HG03025 (cell line): ENCODE measurements at regions not wholly inside any gene's neighbourhood (a gene's known extent, or its start where the extent isn't known, plus 50 kb on each side); places are given as distances from the start of the nearest gene placed in this dataset.
"Not testable (repeated sequence)": the region's sequence is repeated elsewhere in the genome, so short reads cannot be mapped to it uniquely, and the experiment has no call there.

Experiments used
- ATAC-seq: cut with Tn5 transposase; IDR thresholded peaks from one replicate; pipeline ENCODE4 v1.9.1; 2021; ENCODE audit warnings: mild to moderate bottlenecking, moderate library complexity; ENCODE audit not compliant: unreplicated experiment, low FRiP score

DNA sequence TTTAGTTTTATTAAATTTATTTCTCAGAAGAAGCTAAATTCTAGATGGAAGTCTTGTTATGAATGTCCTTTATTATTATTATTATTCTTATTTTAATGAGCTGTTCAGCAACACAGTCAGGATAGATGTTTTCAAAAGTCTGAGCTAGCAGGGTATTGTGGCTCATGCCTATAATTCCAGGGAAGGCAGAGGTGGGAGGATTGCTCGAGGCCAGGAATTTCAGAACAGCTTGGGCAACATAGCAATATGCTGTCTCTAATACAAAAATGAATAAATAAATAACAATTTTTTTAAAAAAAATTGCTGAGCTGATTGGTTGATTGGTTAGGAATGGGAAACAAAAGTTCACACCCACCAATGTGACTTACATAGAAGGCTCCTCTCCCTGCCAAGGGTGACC is 274.1 kb upstream of the CYRIA start:
- no peak for ATAC-seq

DNA sequence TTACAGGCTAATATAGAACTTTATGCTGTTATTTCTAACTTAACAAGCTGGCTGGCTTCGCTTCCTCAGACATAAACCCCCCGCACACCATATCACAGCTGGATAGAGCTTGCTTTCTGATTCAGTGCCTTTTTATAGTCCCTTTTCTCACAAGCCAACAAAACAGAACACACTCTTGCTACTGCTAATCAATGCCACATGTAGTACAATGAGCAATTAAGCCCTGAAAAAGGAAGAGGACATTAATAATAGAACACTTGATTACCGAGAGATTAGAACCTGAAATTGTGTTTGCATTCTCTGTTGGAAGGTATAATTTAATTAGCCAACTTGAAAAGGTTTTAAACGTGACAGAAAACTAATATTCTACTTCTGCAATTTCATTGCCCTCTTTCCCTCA is 267.7 kb upstream of the CYRIA start:
- no peak for ATAC-seq

DNA sequence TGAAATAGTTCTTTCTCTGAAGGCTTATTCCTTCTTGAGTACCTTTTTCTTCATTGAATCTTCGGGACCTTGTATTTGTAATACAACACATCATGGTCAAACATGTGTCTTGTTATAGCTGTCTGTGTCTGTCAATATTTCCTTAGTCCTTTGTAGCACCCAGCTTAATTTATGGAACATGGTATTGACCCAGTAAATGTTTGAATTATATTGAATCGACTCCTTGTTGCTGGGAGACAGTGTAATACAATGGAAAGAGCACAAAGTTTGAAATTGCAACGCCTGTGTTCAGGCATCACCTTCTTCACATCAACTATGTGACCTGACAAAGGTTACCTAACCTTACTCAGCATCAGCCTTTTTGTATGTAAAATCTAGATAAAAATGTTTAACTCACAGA is 267.2 kb upstream of the CYRIA start:
- no peak for ATAC-seq

DNA sequence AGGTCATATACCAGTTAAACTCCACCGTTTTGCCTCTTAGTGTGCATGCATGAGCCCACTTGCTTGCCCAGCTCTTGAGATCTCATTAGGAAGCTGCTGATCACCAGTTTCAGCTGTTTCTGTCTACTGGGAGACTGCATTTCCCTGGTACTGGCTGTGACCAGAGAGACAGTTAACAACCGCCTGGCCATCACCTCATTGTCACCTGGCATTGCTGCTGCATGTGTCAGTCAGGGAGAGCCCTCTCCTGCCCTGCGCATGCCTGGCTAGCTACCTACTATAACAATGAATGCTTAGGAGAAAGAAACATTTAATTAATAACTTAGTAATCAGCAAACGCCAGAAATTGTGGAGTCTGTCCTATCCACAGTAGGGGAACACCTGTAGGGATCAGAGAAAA is 265.8 kb upstream of the CYRIA start:
- no peak for ATAC-seq

DNA sequence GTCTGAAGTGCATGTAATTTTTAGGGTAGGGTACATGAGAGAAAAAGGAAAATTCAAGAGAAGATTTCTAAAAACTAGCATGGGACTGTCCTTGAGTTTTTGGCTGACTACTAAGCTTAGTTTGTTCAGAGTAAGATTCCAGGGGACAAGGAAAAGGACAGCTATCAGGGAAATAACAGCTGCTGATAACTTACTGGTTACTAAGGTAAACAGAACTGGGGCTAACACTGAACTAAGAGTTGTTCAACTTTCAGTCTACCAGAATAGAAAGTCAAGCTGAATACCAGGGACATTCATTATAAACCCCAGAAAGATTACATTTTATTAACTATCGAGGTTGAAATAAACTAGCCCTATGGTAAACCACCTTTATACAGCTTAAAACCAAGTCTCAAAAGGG is 261.8 kb upstream of the CYRIA start:
- ATAC-seq: no peak

DNA sequence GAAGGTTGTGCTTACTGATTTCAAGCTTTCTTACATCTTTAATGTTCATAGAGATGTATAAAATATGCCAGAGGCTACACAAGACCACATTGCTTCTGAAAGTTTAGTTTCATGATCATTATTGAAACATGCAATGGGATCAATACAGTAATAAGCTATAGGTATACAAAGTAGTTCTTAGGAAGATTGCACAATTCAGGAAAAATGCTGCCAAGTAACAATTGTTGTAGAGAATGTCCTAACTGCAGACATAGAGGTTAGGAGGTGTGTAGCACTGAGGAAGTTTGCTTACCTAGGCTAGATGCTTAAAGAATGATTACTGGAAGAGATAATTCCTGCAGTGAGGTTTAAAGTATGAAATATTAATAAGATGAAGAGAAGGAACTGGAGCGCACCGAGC is 259.5 kb upstream of the CYRIA start:
- ATAC-seq: no peak

DNA sequence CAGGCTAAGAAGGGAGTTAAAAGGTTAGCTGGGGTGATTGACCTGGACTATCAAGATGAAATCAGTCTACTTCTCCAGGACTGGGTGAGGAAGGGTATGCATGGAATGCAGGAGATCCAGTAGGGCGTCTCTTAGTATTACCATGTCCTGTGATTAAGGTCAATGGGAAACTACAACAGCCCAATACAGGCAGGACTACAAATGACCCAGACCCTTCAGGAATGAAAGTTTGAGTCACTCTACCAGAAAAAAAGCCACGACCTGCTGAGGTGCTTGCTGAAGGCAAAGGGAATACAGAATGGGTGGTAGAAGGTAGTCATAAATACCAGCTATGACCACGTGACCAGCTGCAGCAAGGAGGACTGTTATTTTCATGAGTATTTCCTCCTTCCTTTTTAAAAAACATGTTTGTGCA is 249.7 kb upstream of the CYRIA start:
- ATAC-seq: not testable (repeated sequence)

DNA sequence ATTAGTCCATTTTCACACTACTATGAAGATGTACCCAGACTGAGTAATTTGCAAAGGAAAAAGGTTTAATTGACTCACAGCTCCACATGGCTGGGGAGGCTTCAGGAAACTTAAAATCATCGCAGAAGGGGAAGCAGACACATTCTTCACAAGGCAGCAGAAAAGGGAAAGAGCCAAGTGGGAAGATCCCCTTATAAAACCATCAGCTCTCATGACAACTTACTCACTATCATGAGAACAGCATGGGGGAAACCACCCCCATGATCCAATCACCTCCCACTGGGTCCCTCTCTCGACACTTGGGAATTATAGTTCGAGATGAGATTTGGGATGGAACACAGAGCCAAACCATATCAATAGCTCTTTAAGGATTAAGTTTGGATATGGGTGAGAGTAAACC is 246.1 kb upstream of the CYRIA start:
- no peak for ATAC-seq

DNA sequence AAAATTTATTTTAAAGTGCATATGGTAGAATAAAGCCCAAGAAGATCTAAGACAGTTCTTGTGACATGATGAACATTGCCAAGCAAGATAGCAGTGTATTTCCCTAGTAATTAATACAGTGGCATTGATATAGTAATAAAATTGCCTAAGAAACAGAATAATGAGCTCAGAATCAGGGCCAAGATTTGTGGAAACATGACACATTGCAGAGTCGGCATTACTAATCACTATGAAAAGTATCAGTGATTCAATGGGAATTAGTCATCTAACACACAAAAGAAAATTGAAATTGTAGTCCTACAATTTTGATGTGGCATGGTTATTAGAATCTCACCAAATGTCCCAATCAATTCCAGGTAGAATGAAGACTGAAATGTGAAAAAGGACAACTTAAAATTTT is 243.0 kb upstream of the CYRIA start:
- ATAC-seq: no peak

DNA sequence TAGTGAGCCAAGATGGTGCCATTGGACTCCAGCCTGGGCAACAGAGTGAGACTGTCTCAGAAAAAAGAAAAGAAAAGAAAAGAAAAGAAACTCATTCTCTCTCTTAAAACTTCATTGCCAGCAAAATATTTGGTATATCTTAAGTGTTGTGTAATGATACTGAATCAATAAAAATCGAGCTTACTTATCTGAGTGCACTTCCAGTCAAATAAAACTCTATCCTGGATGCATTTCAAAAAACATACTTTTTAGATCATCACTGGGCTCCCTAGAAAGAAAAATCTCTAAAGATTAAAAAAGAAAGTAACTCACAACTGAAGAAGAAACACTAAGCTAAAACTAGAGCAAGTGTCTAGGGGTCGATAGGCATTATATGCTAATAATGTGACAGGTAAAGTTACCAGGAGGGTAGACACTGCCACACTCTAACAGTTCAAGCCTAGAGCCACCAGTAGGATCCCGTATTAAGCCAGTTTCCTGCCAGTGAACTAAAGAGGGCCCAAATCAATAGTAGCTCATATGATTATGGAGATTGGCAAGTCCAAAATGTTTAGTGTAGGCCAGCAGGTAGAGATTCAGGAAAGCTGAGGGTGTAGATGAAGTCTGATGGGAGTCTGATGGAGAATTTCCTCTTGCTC is 242.1 kb upstream of the CYRIA start:
- ATAC-seq: no peak

DNA sequence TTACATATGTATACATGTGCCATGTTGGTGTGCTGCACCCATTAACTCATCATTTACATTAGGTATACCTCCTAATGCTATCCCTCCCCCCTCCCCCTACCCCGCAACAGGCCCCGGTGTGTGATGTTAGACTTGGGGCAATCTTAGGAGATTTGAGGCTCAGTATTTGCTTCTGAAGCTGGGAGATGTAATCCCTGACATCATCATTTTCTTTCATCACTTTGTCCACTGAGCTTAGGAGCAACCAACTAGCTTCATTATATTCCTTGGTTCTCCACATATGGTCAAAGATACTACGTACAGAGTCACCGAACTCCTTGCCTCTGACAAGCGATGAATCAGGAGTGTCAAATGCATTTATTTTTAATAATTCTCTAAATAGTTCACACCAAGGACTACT is 239.7 kb upstream of the CYRIA start:
- ATAC-seq: not testable (repeated sequence)

DNA sequence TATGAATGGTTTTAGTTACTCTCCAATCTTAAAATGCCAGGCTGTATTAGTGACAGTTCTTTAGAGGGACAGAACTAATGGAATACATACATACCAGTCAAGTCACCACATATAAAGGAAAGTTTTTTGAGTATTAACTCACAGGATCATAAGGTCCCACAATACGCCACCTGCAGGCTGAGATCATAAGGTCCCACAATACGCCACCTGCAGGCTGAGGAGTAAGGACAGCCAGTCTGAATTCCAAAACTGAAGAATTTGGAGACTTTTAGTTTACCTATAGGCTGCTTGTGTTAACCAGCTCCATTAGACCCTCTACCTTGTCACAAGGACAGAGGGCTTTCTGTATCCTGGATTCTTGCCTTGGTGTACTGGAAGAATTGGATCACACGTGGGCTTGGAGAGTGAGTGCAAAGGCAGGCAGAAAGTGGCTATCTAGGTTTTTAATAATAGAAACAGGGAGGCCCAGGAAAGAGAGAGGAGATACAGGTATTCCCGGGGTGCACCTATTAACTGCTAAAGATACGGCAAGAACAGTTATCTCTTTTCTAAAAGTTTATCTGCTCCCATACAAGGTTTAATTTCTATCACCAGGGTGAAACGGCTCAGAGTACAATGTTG is 234.9 kb upstream of the CYRIA start:
- peak; percentile 75 for ATAC-seq

DNA sequence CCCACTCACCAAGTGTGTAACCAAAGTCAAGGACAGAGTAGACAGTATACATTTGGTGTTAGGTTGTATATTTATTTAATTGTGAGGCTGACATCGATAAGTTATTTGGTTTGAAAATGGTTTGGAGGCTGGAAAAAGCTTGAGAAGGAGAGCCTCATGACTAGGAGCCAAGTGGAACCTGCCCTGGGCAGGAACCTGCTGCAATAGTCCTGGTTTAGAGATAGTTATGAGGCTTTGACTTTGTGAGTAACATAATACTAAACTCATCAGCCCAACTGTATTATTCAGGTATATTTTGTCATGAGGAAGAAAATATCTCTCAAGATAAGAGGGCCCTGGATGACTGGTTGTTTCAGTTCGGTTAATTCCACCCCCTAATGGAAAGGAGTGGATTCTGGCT is 234.3 kb upstream of the CYRIA start:
- ATAC-seq: peak; percentile 12

DNA sequence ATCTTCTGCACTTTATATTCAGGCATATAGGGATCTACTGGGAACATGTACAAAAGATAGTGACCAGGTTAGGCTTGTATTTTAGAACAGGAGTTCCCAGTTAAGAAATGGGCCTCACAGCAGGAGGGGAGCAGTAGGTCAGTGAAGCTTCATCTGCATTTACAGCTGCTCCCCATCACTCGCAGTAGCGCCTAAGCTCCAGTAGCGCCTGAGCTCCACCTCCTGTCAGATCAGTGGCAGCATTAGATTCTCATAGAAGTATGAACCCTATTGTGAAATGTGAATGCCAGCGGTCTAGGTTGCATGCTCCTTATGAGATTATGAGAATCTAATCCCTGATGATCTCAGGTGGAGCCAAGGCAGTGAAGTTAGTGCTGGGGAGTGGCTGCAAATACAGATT is 224.4 kb upstream of the CYRIA start:
- ATAC-seq: no peak

DNA sequence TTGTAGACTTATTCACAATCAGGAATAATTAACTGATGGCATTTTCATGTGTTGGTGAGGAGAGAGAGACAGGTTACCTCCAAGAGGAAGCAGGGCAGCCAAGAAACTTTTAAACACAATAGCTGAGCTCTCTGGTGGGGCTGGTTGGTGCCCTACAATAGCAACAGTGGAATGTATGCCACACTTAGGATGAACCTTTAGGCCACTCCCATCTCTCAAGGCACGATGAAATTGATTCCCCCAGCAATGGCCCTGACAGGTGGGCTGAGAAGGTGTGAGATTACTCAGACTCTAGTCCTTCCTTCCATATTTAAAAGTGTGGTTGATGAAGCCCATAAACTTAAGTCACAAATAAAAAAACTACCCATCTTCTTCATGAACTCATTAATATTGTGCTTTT is 219.4 kb upstream of the CYRIA start:
- no peak for ATAC-seq

DNA sequence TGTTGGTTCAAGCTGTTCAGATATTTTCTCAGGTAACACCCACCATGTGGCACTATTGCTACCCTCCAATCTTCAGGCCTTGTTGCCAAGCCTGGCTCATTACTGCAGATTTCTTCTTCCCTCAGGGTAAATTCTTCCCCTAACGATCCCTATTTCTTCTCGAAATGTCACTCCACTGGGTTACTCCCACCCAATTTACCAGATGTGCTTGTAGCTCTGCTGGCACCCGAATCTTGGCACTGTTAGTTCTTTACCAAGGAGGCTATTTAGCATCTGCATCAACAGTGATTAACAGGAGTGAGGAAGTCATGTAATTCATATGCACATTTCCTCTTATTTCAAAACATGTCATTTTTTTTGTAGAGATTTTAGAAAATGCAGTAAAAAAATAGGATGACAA is 217.1 kb upstream of the CYRIA start:
- no peak for ATAC-seq

DNA sequence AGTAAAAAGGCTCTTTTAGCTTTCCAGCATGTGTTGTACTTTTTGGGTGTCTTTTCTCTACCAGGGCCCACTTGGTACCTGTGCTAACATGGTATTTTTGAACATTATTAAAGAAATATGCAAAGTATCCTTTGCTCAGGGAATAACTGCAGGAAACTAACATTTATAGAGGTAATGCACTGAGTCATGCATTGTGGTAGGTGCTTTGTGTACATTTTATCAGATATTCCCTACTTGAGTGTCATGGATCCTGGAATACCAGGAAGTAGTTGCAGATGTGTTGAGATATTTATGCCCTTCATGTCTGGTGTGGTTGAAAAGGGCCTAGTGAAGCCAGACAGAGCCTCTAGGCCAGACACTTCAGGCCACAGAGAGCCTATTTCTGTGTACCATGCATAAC is 215.5 kb upstream of the CYRIA start:
- ATAC-seq: no peak

DNA sequence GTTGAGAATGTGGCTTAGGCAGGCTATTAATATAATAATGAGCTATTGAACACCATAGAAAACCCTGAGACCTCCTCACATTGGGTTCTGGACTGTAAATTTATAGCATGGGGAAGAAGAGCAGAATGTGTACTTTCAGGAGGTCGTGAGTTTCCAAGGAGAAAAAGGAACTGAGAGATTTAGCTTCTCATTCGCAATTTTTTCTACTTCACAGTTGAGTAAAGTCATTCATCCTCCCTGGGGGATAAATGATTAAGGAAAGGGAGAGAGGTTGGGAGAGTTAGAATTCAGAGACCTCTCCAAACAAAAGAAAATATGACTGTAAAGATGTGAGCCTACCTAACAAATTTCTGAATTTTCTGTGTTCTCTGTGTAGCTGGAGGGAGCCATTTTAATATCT is 205.8 kb upstream of the CYRIA start:
- no peak for ATAC-seq

DNA sequence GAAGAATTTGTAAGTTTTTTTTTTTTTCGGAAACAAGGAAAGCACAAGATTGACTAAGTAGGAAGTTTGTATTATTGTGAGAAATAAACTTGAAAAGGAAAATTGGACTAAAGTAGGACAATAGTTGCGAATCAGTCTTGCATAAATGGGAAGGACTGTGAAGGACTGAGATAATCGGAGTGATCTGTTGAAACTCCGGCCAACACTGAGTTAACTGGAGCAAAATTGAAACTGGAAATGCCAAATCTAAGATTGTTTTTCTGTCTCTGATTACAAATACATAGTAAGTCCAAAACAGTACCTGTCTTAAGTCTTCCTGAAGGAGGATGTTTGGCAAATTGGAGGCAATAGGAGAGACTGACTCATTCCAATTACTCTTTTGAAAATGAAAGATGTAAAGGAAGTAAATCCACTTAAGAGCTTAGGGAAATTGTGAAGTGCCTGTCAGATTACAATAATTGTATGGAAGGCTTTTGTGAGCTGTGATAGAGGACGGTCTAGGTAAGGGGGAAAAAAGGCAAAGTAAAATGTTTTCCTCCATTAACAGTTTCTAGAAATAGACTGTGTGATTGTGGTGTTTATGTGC is 204.9 kb upstream of the CYRIA start:
- ATAC-seq: no peak

DNA sequence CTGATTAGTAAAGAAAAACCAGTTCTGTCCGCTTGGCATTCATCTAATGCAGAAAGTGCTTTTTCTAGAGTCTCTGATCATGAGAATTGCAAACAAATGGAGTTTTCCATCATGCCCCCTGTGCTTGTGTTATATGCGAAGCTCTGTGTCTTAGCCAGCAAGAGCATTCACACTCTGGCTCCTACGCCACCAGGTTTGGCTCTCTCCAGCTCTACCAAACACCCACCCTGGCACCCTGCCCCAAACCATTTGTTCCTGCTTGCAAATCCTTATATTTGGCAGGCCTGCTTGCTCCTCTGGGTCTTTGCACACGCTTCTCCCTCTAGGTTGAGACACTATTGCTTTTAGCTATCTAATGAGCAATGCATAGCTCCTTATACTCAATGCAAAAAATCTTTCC is 204.1 kb upstream of the CYRIA start:
- ATAC-seq: no peak

DNA sequence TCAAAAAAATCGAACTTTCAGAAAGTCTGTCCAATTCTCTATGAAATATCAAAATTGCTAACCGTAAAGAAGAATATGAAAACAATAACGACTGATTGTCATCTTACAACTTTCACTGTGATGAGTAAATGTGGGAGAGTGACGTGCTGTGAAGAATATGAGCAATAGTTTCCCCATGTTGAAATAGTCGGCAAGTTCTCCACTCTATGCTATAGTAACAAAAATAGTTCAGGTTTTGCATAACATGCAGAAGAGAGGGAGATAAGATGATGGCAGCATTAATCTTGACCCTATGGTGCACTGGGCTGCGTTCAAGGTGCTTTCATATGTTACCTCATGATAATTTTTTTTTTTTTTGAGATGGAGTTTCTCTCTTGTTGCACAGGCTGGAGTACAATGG is 196.8 kb upstream of the CYRIA start:
- ATAC-seq: no peak

DNA sequence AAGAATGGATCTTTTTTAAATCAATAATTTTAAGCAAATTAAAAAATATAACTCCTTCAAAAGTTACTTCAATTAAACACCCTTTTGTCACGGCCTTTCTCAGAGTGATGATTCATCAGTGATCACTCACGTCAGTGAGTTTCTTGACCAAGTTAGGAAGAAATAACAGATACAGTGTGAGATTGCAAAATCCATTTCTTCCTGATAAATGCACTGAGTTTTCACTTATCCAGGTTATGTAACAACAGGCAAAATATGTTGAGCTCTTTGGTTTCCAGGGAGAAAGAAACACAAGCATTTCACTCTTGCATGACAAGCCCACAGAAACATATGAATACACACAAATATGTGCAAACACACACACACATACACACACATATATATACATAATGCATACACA is 195.9 kb upstream of the CYRIA start:
- ATAC-seq: no peak
